NCI-H2107 (cell line): ENCODE measurements at regions not wholly inside any gene's neighbourhood (a gene's known extent, or its start where the extent isn't known, plus 50 kb on each side); places are given as distances from the start of the nearest gene placed in this dataset.
"Not testable (repeated sequence)": the region's sequence is repeated elsewhere in the genome, so short reads cannot be mapped to it uniquely, and the experiment has no call there.

Experiments used
- DNase-seq: peaks from one replicate; lab custom pipeline; 2025; lab: John Stamatoyannopoulos, UW

DNA sequence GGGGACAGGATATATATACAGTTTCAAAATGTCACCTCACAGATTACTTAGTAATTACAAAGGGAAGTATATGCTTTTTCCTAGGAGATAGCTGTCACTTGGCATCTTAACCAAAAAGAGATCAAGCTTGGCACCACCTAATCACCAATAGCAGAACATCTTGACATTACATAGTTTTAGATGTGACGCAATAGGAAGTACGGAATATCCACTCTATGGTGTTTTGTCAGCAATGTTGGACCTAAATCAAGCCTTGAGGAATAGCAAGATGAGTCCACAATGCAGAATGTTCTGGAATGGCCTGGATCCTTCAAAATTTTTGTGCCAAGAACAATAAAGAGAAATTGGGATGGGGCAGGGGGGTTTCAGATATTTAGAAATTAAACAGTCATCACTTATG, 1488.2 kb downstream of the FSTL5 start:
- no peak for DNase-seq

- DNase-seq = no peak
These were observed 1478.1 kb downstream of the FSTL5 start for GRCh38 chr4:160685729-160686128.

DNA sequence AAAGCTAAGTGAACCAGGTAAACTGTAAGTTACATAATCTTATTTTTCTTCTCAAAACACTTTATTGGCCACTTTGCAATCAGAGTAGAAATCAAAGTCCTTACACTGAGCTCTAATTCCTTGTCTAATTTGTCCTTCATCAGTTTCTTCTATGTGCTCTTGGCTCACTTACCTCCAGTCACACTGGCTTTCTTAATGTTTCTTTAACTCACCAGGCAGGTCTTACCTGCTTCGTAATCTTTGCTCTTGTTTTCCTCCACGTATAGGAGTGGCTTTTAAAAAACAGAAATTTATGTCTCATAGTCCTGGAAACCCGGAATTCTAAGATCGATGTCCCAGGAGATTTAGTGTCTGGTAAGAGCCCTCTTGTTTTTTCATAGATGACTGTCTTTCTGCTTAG, 1462.1 kb downstream of the FSTL5 start:
- no peak for DNase-seq

- DNase-seq = no peak
These were observed 1454.8 kb downstream of the FSTL5 start for GRCh38 chr4:160709026-160709425.

- DNase-seq = no peak
These were observed 1454.3 kb downstream of the FSTL5 start for GRCh38 chr4:160709546-160709945.

DNA sequence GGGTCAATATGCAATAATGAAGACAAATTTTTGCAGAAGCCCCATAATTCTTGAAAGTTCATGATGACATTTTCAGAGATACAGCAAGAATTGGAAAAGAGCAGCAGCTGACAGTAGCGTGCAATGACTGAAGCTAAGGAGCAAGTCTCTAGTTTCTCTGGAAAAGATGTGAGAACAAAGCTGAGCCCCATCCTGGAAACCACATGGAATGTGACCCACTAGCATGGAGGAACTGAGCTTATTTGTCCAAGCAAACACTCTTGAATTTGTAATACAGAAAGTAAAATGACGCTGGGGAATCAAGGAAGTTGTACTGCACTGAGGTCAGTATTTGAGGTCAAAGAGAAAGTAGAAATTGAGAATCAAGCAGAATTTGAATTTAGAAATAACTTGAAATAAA, 1447.2 kb downstream of the FSTL5 start:
- no peak for DNase-seq

- DNase-seq = no peak
These were observed 1446.0 kb downstream of the FSTL5 start for GRCh38 chr4:160717848-160718247.

DNA sequence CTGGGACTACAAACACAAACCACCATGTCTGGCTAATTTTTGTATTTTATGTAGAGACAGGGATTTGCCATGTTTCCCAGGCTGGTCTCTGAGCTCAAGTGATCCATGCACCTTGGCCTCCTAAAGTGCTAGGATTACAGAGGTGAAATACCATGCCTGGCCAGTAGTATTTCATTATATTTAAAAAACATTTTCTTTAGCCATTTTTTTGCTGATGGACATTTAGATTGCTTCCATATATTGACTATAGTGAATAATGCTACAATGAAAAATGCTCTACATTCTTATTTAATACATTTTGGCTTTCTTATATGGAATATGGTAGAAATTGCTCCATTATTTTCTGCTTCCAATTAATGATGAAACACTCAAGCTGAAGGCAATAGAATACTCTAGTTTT, 1439.7 kb downstream of the FSTL5 start:
- no peak for DNase-seq

- DNase-seq = no peak
These were observed 1418.7 kb downstream of the FSTL5 start for GRCh38 chr4:160745126-160745525.

DNA sequence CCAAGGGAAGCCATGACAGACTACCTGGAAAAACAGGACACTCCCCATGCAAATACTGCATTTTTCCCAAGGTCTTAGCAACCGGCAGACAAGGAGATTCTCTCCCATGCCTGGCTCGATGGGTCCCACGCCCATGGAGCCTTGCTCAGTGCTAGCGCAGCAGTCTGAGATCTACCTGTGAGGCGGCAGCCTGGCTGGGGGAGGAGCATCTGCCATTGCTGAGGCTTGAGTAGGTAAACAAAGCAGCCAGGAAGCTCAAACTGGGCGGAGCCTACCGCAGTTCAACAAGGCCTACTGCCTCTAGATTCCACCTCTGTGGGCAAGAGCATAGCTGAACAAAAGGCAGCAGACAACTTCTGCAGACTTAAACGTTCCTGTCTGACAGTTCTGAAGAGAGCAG, 1417.2 kb downstream of the FSTL5 start:
- not testable (repeated sequence) for DNase-seq

GRCh38 chr4:160772668-160773067, 1391.1 kb downstream of the FSTL5 start:
- DNase-seq = no peak

GRCh38 chr4:160795216-160795615, 1368.6 kb downstream of the FSTL5 start:
- no peak for DNase-seq

DNA sequence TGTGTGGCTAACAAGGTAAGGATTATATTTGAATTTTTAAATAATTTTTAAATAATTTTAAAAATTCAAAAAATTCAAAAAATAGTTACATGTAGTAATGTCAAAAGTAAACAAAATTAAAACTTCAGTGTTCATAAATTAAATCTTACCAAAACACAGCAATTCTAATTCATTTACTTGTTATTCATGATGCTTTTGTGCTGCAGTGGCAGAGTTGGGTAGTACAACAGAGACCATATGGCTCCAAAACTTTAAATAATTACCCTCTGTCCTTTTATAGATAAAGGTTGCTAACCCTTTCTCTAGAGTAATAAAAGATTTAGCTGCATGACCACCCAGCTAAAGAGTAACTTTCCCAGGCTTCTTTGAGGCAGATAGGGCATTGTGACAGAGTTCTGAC, 1355.6 kb downstream of the FSTL5 start:
- DNase-seq = no peak

DNA sequence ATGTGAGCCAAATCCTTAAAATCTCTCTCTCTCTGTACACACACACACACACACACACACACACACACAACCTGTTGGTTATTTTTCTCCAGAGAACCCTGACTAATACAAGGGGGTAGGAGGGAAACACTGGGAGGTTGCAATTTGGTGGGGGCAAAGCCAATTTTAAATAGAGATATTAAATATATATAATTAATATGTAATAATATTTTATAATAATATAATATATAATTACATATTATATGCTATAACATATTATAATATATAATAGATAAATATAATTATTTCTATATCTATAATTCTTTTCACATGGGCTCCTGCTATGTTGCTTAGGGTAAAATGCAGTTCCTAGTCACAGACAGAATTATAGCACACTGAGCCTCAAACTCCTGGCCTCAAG, 1354.2 kb downstream of the FSTL5 start:
- DNase-seq = no peak

GRCh38 chr4:160810424-160810823, 1353.4 kb downstream of the FSTL5 start:
- no peak for DNase-seq

- no peak for DNase-seq
These were observed 1352.9 kb downstream of the FSTL5 start for GRCh38 chr4:160810941-160811340.

GRCh38 chr4:160811956-160812355, 1351.8 kb downstream of the FSTL5 start:
- DNase-seq = no peak

GRCh38 chr4:160814726-160815125, 1349.1 kb downstream of the FSTL5 start:
- no peak for DNase-seq

GRCh38 chr4:160818571-160818970, 1345.2 kb downstream of the FSTL5 start:
- no peak for DNase-seq

- no peak for DNase-seq
These were observed 1344.0 kb downstream of the FSTL5 start for GRCh38 chr4:160819791-160820190.

GRCh38 chr4:160824481-160824880, 1339.3 kb downstream of the FSTL5 start:
- no peak for DNase-seq

DNA sequence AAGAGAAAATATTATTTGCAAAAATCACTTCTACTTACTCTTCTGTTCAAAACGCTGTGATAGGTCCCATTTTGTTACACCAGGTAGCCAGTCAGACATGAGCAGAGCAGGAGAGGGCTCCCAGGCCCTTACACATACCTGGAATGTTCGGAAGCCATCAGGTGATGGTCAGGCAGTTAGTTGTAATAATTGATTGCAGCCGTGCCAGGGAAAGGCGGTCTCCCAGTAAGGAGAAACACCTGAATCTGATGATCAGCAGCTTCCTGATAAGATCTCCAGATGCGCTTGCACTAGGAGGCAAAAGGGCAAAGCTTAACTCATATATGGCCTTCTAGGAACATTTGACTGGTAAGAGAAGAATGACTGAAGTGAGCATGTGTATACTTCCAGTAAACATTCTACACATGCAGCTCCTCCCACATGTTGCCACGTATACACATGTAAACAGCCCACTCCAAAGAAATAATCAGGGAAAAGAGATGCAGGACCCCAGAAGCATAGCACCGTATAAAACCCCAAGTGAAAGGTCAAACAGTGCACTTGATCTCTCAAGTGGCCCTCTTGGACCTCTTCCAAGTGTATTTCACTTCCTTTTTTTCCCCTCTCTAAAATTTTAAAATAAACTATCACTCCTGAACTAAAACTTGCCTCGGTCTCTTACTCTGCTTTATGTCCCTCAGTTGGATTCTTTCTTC, 1338.0 kb downstream of the FSTL5 start:
- DNase-seq = no peak

DNA sequence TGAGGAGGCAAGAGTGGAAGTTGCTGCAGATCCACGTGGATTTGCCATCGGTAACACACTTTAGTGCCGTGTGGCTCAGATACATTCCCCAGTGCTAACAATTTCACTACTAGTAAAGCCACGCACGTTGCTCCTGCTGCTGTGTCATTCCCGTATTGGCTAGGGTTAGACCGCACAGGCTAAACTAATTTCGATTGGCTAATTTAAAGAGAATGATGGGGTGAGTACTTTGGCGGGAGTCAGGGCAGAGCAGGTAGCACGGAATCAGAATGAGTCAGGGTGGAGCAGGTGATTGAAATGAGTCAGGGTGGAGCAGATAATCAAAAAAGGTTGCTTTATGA, 1337.5 kb downstream of the FSTL5 start:
- DNase-seq = no peak

GRCh38 chr4:160831165-160831922, 1332.5 kb downstream of the FSTL5 start:
- no peak for DNase-seq
